Hepatocyte (in vitro differentiated cells): ENCODE measurements at regions not wholly inside any gene's neighbourhood (a gene's known extent, or its start where the extent isn't known, plus 50 kb on each side); places are given as distances from the start of the nearest gene placed in this dataset.

ENCODE experiments used
- DNase-seq: peaks from one replicate; pipeline ENCODE4 v3.0.0-alpha.2; 2016; ENCODE audit warnings: low spot score
- H2AFZ ChIP-seq: fragments of 200-600 bp; sonication (generic); 2 replicates; pipeline ENCODE4 v1.6.0; 2016; ENCODE audit warnings: antibody characterized with exemption, mild to moderate bottlenecking
- H3K27ac ChIP-seq: fragments of 200-600 bp; sonication (generic); 2 replicates; pipeline ENCODE4 v1.5.1; 2016; ENCODE audit warnings: mild to moderate bottlenecking
- H3K27me3 ChIP-seq: fragments of 200-600 bp; sonication (generic); 2 replicates; pipeline ENCODE4 v1.6.1; 2016
- H3K36me3 ChIP-seq: fragments of 200-600 bp; sonication (generic); replicated peaks from 2 replicates; pipeline ENCODE4 v1.5.1; 2016; ENCODE audit warnings: low read depth; ENCODE audit not compliant: insufficient read depth
- H3K4me1 ChIP-seq: fragments of 200-600 bp; sonication (generic); 2 replicates; pipeline ENCODE4 v1.5.1; 2016; ENCODE audit warnings: mild to moderate bottlenecking, moderate library complexity; ENCODE audit not compliant: insufficient read depth
- H3K4me2 ChIP-seq: fragments of 200-600 bp; sonication (generic); 2 replicates; pipeline ENCODE4 v1.6.0; 2016
- H3K4me3 ChIP-seq: fragments of 200-600 bp; sonication (generic); 2 replicates; pipeline ENCODE4 v1.5.1; 2016; ENCODE audit warnings: mild to moderate bottlenecking
- H3K79me2 ChIP-seq: fragments of 200-600 bp; sonication (generic); 2 replicates; pipeline ENCODE4 v1.6.0; 2017; ENCODE audit warnings: mild to moderate bottlenecking
- H3K9me2 ChIP-seq: fragments of 200-600 bp; sonication (generic); replicated peaks from 2 replicates; pipeline ENCODE4 v1.6.0; 2017; ENCODE audit warnings: mild to moderate bottlenecking; ENCODE audit not compliant: insufficient read depth
- H3K9me3 ChIP-seq: fragments of 200-600 bp; sonication (generic); 2 replicates; pipeline ENCODE4 v1.5.1; 2016; ENCODE audit warnings: low read depth, mild to moderate bottlenecking
- H4K20me1 ChIP-seq: fragments of 200-600 bp; sonication (generic); 2 replicates; pipeline ENCODE4 v1.6.0; 2016; ENCODE audit warnings: mild to moderate bottlenecking; ENCODE audit not compliant: insufficient read depth, poor library complexity, severe bottlenecking
- EZH2 ChIP-seq: fragments of 200-600 bp; sonication (generic); IDR thresholded peaks from 2 replicates; pipeline ENCODE4 v1.6.1; 2016; ENCODE audit warnings: antibody characterized with exemption, mild to moderate bottlenecking, borderline replicate concordance
- EZH2phosphoT487 ChIP-seq: fragments of 200-600 bp; sonication (generic); IDR thresholded peaks from one replicate; pipeline ENCODE4 v1.6.1; 2018; ENCODE audit warnings: antibody characterized with exemption, mild to moderate bottlenecking, low read depth, moderate library complexity; ENCODE audit not compliant: unreplicated experiment, severe bottlenecking
- WGBS: methylation state at CpG from one replicate; pipeline ENCODE4 v1.1.6; 2016; ENCODE audit warnings: low lambda C conversion rate; ENCODE audit errors: missing lambda C conversion rate; 5-methylcytosine and 5-hydroxymethylcytosine counted together
- TF ChIP-seq, protein P1 (sequence below): fragments of 200-600 bp; sonication (generic); IDR thresholded peaks from 2 replicates; pipeline ENCODE4 v1.5.1; 2016; ENCODE audit warnings: antibody characterized with exemption, mild to moderate bottlenecking; ENCODE audit not compliant: poor library complexity

DNA sequence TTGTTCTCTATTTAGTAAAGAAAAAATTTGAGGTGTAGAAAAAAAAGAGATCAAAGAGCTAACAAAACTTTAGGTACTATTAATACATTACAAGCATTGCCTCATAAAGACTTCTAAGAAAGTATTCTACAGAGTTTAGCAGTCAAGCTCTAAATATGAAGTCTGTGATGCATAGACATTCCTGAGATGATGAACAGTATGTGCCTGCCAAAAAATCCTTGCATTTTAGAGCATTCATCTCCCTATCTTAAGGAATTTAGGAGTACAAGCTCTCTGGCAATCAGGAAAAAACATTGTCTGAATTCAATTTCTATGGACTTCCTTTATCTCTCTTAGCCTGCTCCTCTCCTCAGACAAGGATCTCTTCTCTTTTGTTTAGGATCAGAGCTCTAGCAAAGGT lies 202.6 kb upstream of the LRFN5 start:
- no peak for DNase-seq
- Histone ChIP-seq H3K9me2 (no peaks in the 10 kb centered on the region), H3K4me1 (no peaks in the 10 kb centered on the region), H4K20me1 (no peaks in the 10 kb centered on the region), H3K27ac (no peak overlapping the region), H3K36me3 (no peaks in the 10 kb centered on the region), H2AFZ (no peak overlapping the region), H3K9me3 (no peaks in the 10 kb centered on the region), H3K4me3 (no peak overlapping the region), H3K4me2 (no peak overlapping the region), H3K27me3 (no peaks in the 10 kb centered on the region), H3K79me2 (no peaks in the 10 kb centered on the region)
- TF ChIP-seq EZH2 (no peak), EZH2phosphoT487 (no peak)
- TF ChIP-seq, protein P1, sequence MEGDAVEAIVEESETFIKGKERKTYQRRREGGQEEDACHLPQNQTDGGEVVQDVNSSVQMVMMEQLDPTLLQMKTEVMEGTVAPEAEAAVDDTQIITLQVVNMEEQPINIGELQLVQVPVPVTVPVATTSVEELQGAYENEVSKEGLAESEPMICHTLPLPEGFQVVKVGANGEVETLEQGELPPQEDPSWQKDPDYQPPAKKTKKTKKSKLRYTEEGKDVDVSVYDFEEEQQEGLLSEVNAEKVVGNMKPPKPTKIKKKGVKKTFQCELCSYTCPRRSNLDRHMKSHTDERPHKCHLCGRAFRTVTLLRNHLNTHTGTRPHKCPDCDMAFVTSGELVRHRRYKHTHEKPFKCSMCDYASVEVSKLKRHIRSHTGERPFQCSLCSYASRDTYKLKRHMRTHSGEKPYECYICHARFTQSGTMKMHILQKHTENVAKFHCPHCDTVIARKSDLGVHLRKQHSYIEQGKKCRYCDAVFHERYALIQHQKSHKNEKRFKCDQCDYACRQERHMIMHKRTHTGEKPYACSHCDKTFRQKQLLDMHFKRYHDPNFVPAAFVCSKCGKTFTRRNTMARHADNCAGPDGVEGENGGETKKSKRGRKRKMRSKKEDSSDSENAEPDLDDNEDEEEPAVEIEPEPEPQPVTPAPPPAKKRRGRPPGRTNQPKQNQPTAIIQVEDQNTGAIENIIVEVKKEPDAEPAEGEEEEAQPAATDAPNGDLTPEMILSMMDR, result no peak

DNA sequence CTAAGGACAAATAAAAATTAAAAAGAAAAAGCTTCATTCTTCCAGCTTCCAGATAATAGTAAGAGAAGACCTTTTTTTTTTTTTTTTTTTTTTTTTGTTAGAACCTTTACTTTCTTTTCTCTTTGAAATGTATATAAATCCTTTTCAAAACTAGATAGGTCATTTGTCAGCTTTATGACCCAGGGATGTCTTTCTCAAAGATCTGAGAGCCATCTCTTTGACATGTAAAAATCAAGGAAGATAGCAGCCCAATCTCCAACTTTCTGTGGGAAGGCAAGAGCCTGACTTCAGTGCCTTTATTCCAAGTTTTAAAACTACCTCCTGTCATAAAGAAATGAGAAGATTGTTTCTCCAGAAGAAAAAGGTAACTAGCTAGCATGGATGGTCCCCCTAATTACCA lies 203.3 kb upstream of the LRFN5 start:
- Histone ChIP-seq H3K27me3 (no peaks in the 10 kb centered on the region), H3K36me3 (no peaks in the 10 kb centered on the region), H3K79me2 (no peaks in the 10 kb centered on the region), H4K20me1 (no peaks in the 10 kb centered on the region), H3K4me1 (no peaks in the 10 kb centered on the region), H3K27ac (no peak overlapping the region), H3K9me2 (no peaks in the 10 kb centered on the region), H3K4me2 (no peak overlapping the region), H2AFZ (no peak overlapping the region), H3K4me3 (no peak overlapping the region), H3K9me3 (no peaks in the 10 kb centered on the region)
- no peak for DNase-seq
- no peak for TF ChIP-seq EZH2phosphoT487

DNA sequence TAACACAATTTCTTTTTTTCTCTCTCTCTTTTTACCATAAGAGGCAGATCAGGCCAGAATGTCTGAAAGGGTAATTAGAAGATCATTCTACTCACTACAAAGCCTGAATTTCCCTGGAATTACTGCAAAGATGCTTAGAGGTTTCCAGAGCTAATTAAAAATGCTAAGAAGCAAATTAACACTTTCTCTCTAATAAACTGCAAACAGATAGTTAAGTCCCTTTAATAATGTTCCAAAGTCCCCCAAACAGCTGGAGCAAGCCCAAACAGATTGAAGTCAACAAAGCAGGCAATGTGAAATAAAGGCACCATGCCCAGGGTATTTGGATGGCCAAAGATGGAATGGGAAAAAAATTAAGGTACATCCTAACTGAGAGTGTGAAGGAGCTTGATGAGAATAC lies 208.8 kb upstream of the LRFN5 start:
- TF ChIP-seq, protein P1, result no peak
- TF ChIP-seq EZH2phosphoT487 (no peak), EZH2 (no peak)
- no peak overlapping the region for H3K4me3 ChIP-seq
- no peak overlapping the region for H3K27ac ChIP-seq
- no peaks in the 10 kb centered on the region for H3K4me1 ChIP-seq
- H4K20me1 ChIP-seq, result no peaks in the 10 kb centered on the region
- DNase-seq, result no peak
- H3K9me2 ChIP-seq, result no peaks in the 10 kb centered on the region
- H3K79me2 ChIP-seq, result no peaks in the 10 kb centered on the region
- no peaks in the 10 kb centered on the region for H3K27me3 ChIP-seq
- H3K36me3 ChIP-seq, result no peaks in the 10 kb centered on the region
- no peak overlapping the region for H3K4me2 ChIP-seq
- no peaks in the 10 kb centered on the region for H3K9me3 ChIP-seq
- no peak overlapping the region for H2AFZ ChIP-seq

DNA sequence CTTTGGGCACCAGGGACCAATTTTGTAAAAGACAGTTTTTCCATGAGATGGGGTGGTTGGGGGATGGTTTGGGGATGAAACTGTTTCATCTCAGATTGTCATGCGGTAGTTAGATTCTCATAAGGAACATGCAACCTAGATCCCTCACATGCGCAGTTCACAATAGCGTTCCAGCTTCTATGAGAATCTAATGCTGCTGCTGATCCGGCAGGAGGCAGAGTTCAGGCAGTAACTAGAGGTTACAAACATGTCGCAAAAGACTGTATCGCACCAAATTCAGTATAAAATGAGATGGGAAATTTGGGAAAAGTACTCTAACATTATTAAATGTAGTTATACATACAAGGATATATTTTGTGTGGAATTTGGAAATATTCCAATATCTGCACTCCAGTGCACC lies 213.2 kb upstream of the LRFN5 start:
- H3K36me3 ChIP-seq, result no peaks in the 10 kb centered on the region
- no peak overlapping the region for H3K4me3 ChIP-seq
- no peak overlapping the region for H2AFZ ChIP-seq
- WGBS, result 93% methylated on average over 6 of the region's 6 CpGs
- no peak overlapping the region for H3K27ac ChIP-seq
- no peaks in the 10 kb centered on the region for H3K79me2 ChIP-seq
- no peak for TF ChIP-seq EZH2
- TF ChIP-seq EZH2phosphoT487, result no peak
- TF ChIP-seq, protein P1, result no peak
- no peaks in the 10 kb centered on the region for H3K9me3 ChIP-seq
- no peaks in the 10 kb centered on the region for H3K9me2 ChIP-seq
- H4K20me1 ChIP-seq, result no peaks in the 10 kb centered on the region
- no peak overlapping the region for H3K4me2 ChIP-seq
- H3K27me3 ChIP-seq, result no peaks in the 10 kb centered on the region
- no peaks in the 10 kb centered on the region for H3K4me1 ChIP-seq
- no peak for DNase-seq
